ENCODE measurements at regions not wholly inside any gene's neighbourhood (a gene's known extent, or its start where the extent isn't known, plus 50 kb on each side); places are given as distances from the start of the nearest gene placed in this dataset.
A peak's percentile ranks its signal among the peaks of the same experiment; 100 is the strongest.

DNA sequence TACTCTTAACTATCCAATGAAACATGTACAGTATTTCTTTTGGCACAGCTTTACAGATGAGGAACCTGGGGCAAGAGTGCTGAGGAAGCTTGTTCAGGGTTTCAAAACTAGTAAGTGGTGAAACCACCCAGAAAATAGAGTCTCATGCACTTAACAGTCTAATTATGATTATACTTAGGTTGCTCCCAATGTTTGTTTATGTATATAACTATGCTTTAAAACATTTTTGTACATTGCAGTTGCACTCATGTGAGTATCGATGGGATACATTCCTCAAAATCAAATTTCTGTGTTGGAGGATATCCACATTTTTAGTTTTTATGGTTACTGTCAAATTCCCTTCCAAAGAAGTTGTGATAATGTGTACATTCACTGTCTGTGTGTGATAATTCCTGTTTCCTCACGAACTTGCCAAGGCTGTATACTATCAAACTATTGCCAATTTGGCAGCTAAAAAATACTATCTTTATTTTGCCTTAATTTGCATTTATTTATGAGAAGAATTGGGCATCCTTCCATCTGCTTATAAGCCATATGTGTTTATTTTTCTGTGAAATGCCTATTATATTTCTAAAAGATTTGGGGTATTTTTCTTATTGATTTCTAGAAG, 143.9 kb upstream of the SSTR1 start:
- DNase-seq (ENCODE audit: low spot score) = no peak

DNA sequence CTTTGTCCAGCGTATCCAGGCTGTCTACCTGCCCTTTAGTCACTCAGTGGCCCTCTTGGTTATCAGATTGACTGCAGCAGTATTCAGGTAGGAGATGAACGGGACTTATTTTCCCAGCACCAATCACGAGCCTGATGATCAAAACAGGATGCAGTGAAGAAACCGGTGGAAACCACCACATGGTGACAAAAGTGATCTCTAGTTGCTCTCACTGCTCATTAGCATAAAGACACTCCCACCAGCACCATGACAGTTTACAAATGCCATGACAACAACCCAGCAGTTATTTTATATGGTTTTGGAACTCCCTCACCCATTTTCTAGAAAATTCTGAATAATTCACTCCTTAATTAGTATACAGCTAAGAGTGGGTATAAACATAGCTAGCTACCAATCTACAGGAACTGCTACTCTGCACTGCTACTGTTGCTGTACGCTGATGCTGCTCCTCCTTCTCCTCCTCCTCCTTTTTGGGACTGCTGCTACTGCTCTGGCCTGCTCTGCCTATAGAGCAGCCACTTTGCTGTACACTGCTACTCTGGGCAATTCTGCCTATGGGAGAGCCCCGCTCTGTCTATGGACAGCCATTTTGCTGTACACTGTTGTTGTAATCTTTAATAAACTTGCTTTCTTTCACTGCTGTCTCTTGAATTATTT, 142.5 kb upstream of the SSTR1 start:
- peak; percentile 93 for DNase-seq (ENCODE audit: low spot score)

DNA sequence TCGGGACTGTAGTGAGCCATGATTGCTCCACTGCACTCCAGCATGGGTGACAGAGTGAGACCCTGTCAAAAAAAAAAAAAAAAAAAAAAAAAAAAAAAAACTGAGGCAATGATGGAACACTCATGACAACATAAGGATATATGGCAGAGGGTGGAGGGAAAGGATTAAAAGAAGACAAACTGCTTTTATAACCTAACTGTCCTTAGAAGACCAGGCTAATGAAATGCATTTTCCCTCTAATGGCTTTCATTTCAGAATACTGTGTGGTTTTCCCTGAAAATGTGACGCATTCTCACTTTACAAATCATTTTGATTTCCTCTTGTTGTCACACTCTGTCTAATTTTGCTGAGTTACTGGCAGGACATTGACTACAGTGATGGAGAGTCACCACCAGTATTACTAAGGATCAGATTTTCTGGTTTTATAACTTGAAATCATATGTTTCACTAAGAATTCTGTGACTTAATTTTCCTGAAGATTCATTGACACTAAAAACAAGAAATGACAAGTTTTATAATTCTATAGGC, 137.6 kb upstream of the SSTR1 start:
- DNase-seq (ENCODE audit: low spot score) = peak; percentile 49

- DNase-seq (ENCODE audit: low spot score) = peak; percentile 67
Measured at GRCh38 chr14:38073641-38074040, 134.1 kb upstream of the SSTR1 start.

- peak; percentile 54 for DNase-seq (ENCODE audit: low spot score)
Measured at GRCh38 chr14:38074081-38074480, 133.6 kb upstream of the SSTR1 start.

DNA sequence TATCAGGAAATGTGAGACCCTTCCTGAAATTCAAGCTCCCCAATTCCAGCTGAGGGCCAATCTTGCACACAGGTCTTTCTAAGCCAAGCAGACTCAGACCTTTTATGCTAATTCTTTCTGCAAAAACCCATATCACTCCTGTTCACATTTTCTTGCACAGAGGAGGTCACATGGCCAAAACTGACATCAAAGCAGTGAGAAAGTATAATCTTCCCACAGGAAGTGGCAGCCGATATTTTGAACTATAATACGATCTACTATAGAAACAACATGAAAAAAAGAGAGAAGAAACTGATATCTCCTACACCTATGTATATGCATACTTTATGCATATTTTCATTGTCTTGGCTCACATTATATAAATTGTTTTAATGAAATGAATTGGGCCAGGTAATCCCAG, 132.9 kb upstream of the SSTR1 start:
- peak; percentile 73 for DNase-seq (ENCODE audit: low spot score)

- peak; percentile 94 for DNase-seq (ENCODE audit: low spot score)
Measured at GRCh38 chr14:38078393-38078792, 129.3 kb upstream of the SSTR1 start.

DNA sequence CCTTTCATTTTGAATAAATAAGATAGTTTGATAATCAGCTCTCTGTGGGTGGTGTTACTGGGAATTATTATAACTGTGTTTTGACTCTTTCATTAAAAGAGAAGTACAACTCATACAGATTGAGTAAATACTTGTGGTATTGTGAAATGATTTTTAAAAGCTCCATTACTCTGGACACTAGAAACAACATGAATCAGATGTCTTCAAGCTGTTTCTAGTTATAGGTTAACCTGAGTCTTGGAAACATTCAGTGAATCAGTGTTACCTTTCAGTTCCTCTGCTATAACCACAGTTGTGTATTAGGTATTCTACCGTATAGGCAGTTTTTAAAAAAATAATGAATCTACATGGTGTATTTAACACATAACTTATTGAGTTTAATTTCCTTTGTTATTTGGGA, 128.4 kb upstream of the SSTR1 start:
- peak; percentile 65 for DNase-seq (ENCODE audit: low spot score)

DNA sequence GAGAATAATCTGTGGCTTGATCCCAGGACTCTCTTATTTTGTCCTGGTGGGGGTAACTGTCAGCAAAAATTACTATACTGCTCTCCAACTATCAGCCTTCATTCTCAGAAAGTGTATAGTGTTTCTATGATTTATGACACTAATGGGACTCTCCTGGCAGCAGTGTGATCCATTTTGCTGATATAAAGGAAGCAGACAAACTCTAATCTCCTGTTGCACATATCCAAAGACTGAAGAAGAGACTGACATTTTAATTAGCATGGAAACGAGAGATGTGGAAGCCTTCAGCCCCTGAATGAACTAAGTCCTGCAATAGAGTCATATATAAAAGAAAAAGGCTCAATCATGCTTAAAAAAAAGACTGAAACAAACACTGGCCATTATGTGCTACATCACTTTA, 127.8 kb upstream of the SSTR1 start:
- DNase-seq (ENCODE audit: low spot score) = no peak

DNA sequence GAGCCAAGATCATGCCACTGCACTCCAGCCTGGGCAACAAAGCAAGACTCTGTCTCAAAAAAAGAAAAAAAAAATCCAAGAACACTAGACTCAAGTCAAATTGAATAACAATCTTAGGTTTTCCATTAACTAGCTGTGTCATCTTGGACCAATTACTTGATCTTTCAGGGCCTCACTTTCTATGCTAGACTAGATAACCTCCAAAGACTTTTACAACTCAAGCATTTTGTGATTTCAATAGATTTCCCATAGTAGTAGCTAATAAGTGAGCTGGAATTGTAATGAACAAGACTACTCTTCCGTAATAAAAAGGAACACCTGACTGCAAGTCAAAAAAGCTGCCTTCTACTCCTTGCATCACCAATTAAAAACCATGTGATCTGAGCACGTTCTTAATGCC, 127.0 kb upstream of the SSTR1 start:
- no peak for DNase-seq (ENCODE audit: low spot score)

GRCh38 chr14:38083039-38083438, 124.7 kb upstream of the SSTR1 start:
- DNase-seq (ENCODE audit: low spot score) = no peak

DNA sequence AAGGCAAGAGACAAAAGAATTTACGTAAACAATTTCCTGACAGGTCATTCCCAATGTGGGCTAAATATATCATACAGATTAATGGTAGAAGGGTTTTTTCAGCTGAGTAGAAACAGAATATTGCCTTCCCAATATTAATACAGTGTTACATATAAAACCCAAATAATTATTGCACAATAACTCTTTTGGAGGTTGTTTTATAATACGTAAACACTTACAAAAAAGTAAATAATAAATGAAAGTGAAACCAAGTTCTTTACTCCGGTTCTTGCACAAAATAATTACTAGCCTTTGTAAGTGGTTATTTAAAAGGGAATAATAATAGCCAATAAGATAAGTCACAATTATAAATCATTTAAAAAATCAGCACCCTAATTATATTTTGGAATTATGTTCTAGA, 118.6 kb upstream of the SSTR1 start:
- no peak for DNase-seq (ENCODE audit: low spot score)

DNA sequence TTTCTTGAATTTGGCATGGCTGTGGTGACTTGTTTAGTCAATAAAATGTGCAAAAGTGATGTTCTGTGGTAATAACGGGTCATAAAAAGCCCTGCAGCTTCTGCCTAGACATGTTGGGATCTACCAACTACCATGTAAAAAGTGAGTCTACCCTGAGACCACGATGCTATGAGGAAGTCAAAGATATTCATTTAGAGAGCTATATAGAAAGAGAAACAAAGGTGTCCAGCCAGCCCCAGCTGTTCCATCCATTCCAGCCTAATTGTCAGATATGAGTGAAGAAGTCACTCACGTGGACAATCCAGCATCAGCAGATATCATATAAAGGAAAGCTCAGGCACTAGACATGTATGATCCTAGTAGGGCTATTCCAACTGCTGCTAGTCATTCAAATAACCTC, 117.2 kb upstream of the SSTR1 start:
- no peak for DNase-seq (ENCODE audit: low spot score)

- DNase-seq (ENCODE audit: low spot score) = no peak
Measured at GRCh38 chr14:38098074-38098836, 109.4 kb upstream of the SSTR1 start.

DNA sequence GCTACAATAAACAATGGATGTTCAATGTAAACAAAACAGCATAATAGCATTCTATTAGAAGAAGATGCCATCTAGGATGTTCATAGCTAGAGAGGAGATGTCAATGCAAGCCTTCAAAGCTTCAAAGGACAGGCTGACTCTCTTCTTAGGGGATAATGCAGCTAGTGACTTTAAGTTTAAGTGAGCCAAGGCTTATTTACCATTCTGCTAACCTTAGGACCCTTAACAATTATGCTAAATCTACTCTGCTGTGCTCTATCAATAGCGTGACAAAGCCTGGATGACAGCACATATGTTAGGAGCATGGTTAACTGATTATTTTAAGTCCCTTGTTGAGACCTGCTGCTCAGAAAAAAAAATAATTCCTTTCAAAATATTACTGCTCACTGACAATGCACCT, 106.0 kb upstream of the SSTR1 start:
- DNase-seq (ENCODE audit: low spot score) = no peak

- no peak for DNase-seq (ENCODE audit: low spot score)
Measured at GRCh38 chr14:38103542-38104225, 104.0 kb upstream of the SSTR1 start.

GRCh38 chr14:38105106-38105702, 102.5 kb upstream of the SSTR1 start:
- no peak for DNase-seq (ENCODE audit: low spot score)

- peak; percentile 24 for DNase-seq (ENCODE audit: low spot score)
Measured at GRCh38 chr14:38107216-38107631, 100.5 kb upstream of the SSTR1 start.

DNA sequence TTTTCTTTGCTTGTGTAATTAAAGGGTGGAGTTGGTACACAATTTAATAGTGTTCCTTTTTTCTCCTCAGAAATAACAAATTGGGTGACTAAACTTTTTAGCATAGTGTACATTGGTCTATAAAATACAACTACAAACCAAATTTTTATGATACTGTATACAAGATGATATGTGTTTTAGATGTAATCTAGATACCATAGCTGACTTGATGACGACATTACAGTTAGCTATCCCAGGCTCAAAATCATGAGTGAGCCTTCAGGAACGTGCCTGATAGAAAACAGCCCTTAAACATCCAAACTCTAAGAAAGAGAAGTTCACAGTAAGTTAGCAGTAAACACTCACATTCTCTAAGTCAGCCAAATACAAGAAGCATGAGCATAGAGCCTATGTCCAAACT, 99.0 kb upstream of the SSTR1 start:
- no peak for DNase-seq (ENCODE audit: low spot score)

GRCh38 chr14:38110258-38110657, 97.4 kb upstream of the SSTR1 start:
- no peak for DNase-seq (ENCODE audit: low spot score)

DNA sequence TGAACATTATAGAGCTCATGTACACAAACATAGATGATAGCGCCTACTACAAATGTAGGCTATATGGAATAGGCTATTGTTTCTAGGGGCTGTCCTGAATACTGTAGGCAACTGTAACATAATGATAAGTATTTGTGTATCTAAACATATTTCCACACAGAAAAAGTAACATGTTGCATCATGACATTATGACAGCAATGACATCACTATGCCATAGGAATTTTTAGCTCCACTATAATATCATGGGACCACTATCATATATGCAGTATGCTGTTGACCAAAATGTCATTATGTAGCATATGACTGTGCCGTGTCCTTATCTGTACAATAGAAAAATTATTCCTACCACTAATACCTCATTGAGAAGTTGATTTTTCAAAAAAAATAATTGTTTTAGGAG, 96.7 kb upstream of the SSTR1 start:
- DNase-seq (ENCODE audit: low spot score) = no peak

GRCh38 chr14:38113546-38113945, 94.2 kb upstream of the SSTR1 start:
- DNase-seq (ENCODE audit: low spot score) = no peak
